ENCODE measurements at regions not wholly inside any gene's neighbourhood (a gene's known extent, or its start where the extent isn't known, plus 50 kb on each side); places are given as distances from the start of the nearest gene placed in this dataset.
"Not testable (repeated sequence)": the region's sequence is repeated elsewhere in the genome, so short reads cannot be mapped to it uniquely, and the experiment has no call there.

DNA sequence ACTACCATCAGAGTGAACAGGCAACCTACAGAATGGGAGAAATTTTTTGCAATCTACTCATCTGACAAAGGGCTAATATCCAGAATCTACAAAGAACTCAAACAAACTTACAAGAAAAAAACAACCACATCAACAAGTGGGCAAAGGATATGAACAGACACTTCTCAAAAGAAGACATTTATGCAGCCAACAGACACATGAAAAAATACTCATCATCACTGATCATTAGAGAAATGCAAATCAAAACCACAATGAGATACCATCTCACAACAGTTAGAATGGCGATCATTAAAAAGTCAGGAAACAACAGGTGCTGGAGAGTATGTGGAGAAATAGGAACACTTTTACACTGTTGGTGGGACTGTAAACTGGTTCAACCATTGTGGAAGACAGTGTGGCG is 51.5 kb downstream of the TGIF2LX start:
- H4K91ac ChIP-seq (ENCODE audit: insufficient read length, low read depth, low read length); H3K4me1 ChIP-seq (ENCODE audit: insufficient read depth, low read length); H3K79me1 ChIP-seq (ENCODE audit: insufficient read depth, low read depth, low read length, poor library complexity, severe bottlenecking); H2BK15ac ChIP-seq (ENCODE audit: low read depth, low read length); H3K27me3 Mint-ChIP-seq (ENCODE audit: low read depth); H4K5ac ChIP-seq (ENCODE audit: insufficient read length, low read depth, low read length); H3T11ph ChIP-seq (ENCODE audit: low read length); H4K20me1 ChIP-seq (ENCODE audit: control insufficient read depth, insufficient read depth, insufficient read length); H3K4ac ChIP-seq (ENCODE audit: low read depth, low read length); H3K4me1 Mint-ChIP-seq; H3K4me2 ChIP-seq (ENCODE audit: insufficient read depth, insufficient read length, low read length); H3K9me3 ChIP-seq (ENCODE audit: control insufficient read depth, low read depth, low read length); H2BK5ac ChIP-seq (ENCODE audit: insufficient read length, low read length); H2AK5ac ChIP-seq (ENCODE audit: insufficient read length, low read length); H2AFZ ChIP-seq (ENCODE audit: low read length); H3K23me2 ChIP-seq (ENCODE audit: insufficient read length, low read depth, low read length, poor library complexity, severe bottlenecking); H2BK20ac ChIP-seq (ENCODE audit: low read depth, low read length, poor library complexity, severe bottlenecking); H4K8ac ChIP-seq (replicated peaks; ENCODE audit: insufficient read length, low read depth, low read length); H2BK12ac ChIP-seq (ENCODE audit: insufficient read length, low read depth, low read length); H3K4me3 Mint-ChIP-seq; H3K27me3 ChIP-seq (ENCODE audit: insufficient read depth, low read length); H3K27ac Mint-ChIP-seq; H3K9ac ChIP-seq (ENCODE audit: extremely low read depth, insufficient read length, low read length); H3K27ac ChIP-seq (ENCODE audit: insufficient read length, low read depth, low read length); H3K23ac ChIP-seq (ENCODE audit: insufficient read length, low read depth, low read length); H3K14ac ChIP-seq (ENCODE audit: insufficient read depth, low read length); H3K18ac ChIP-seq (ENCODE audit: insufficient read length, low read depth, low read length); H2BK120ac ChIP-seq (ENCODE audit: low read depth, low read length, poor library complexity, severe bottlenecking); DNase-seq; H3K79me2 ChIP-seq (ENCODE audit: insufficient read depth, low read length); H3K56ac ChIP-seq (ENCODE audit: insufficient read length, low read depth, low read length): not testable (repeated sequence)
- WGBS (ENCODE audit: extremely low coverage, insufficient read length, low lambda C conversion rate): no CpG with 5 or more reads among the region's 2 CpGs
- Mint-ChIP-seq H3K9me3 (peaks cover 16 to 26% of the 10 kb centered on the region in 2 experiments), H3K36me3 (ENCODE audit: insufficient read depth in 1 of 3, low read depth in 3 of 3) (peaks cover 10 to 17% (median 15%) of the 10 kb centered on the region in 3 experiments)

All from H9 (cell line).